GM21723 (cell line): ENCODE measurements at regions not wholly inside any gene's neighbourhood (a gene's known extent, or its start where the extent isn't known, plus 50 kb on each side); places are given as distances from the start of the nearest gene placed in this dataset.
"Not testable (repeated sequence)": the region's sequence is repeated elsewhere in the genome, so short reads cannot be mapped to it uniquely, and the experiment has no call there.

Experiments used
- ATAC-seq: cut with Tn5 transposase; IDR thresholded peaks from one replicate; pipeline ENCODE4 v1.9.1; 2021; ENCODE audit warnings: mild to moderate bottlenecking, moderate library complexity; ENCODE audit not compliant: unreplicated experiment

- no peak for ATAC-seq
These were observed 420.0 kb upstream of the CBLB start for GRCh38 chr3:106288781-106289180.

DNA sequence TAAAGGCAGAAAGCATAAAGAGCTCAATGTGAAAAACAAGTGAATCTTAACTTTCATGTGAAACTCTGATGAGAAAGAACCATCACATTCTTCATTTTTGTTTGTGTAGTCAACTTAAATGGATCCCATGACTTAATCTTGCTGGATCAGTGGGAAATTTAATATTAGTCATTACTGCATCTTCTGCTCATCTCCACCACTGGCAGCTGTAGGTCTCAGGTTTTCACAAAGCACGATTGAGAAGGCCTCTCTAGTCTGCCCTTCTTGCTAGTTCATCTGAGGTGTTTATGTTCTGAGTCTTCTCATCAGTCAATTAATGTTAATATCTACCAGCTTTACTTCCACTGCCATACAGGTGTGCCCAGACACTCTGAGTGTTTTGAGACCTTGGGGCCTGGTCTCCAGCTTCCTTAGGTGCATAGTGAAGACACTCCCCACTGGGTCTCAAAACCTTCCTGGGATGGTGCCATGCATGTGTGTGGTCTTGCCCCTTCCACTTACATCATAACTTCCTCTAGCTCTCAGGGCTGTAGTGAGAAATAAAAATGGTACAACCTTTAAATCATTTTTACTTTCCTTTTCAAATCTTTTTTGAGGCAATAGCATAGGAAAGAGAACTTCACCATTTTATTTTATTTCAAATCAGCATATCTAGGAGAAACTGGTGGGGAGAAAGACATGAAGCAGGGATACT is 421.6 kb upstream of the CBLB start:
- ATAC-seq = no peak

GRCh38 chr3:106293161-106293560 is 424.3 kb upstream of the CBLB start:
- no peak for ATAC-seq

GRCh38 chr3:106294121-106294520 is 425.3 kb upstream of the CBLB start:
- ATAC-seq = no peak

DNA sequence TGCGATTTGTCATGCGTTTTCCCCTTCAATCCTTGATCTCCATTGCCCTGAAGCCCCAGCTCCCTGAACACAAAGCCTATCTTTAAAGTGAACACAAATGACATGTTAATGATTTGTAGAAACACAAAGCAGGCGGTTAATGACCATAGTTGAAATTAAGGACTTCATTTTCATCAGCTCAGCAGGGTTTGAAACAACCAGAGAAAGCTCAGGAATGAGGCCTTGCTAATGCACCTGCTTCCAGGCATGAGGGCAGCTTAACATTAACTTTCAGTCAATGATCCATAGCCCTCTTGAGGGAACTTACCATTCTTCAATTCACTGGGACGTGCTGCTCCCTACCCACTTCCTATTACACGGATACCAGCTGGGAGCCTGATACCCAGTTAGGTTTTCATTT is 427.2 kb upstream of the CBLB start:
- ATAC-seq = no peak

DNA sequence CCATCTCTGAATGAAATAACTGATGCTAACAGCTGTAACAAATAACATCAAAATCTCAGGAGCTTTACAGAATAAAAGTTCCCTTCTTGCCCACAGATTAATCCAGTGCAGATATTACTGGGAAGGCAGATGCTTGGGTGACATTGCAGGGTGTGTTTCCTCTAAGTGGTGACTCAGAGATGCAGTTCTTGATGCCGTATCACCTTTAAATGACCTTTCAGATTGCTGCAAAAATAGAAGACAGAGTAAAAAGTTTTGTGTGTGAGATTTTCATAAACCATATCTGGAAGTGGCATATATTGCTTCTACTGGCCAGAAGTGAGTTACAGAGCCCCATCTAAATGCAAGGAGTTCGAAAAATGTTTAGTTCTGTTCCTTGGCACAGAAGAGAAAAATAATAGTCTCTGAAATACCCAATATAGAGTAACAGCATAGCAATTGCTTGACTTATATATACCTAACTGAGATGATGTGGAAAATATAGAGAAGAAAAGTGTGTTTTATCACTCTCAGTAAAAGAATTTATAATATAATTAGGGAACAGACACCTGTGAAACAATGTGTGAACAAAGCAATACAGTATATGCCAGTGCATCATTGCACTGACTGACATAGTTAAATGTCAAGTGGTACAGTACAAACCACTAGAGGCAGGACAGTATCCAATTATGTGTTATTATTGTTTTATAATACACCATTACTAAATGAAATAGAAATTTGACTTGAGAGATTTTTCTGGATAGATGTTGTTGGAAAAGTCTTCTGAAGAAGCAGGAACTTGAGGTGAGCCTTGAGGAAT is 430.7 kb upstream of the CBLB start:
- ATAC-seq = peak; percentile 66

GRCh38 chr3:106302451-106303221 is 433.8 kb upstream of the CBLB start:
- peak; percentile 90 for ATAC-seq

GRCh38 chr3:106303766-106304165 is 435.0 kb upstream of the CBLB start:
- ATAC-seq = no peak

DNA sequence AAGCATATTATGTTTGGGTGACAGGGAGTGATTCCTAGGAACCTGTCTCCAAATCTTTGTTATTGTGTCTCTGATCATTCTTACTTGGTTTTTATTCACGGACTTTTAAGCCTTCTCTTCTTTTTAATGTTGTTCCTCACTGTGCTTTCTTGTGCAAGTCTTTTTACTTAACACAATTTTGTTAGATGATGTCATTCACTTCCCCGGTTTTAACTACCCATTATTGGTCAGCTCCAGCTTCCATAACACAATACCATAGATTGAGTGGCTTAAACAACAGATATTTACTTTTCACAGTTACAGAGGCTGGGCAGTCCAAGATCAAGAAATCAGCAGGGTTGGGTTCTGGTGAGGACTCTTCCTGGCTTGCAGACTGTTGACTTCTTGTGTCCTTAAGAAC is 436.3 kb upstream of the CBLB start:
- ATAC-seq = no peak

- no peak for ATAC-seq
These were observed 437.1 kb upstream of the CBLB start for GRCh38 chr3:106305882-106306435.

GRCh38 chr3:106309274-106309673 is 440.5 kb upstream of the CBLB start:
- no peak for ATAC-seq

- not testable (repeated sequence) for ATAC-seq
These were observed 441.0 kb upstream of the CBLB start for GRCh38 chr3:106309798-106310197.

GRCh38 chr3:106317141-106318055 is 448.6 kb upstream of the CBLB start:
- ATAC-seq = no peak

GRCh38 chr3:106321438-106321837 is 452.6 kb upstream of the CBLB start:
- not testable (repeated sequence) for ATAC-seq

- ATAC-seq = no peak
These were observed 454.8 kb upstream of the CBLB start for GRCh38 chr3:106323586-106323985.

DNA sequence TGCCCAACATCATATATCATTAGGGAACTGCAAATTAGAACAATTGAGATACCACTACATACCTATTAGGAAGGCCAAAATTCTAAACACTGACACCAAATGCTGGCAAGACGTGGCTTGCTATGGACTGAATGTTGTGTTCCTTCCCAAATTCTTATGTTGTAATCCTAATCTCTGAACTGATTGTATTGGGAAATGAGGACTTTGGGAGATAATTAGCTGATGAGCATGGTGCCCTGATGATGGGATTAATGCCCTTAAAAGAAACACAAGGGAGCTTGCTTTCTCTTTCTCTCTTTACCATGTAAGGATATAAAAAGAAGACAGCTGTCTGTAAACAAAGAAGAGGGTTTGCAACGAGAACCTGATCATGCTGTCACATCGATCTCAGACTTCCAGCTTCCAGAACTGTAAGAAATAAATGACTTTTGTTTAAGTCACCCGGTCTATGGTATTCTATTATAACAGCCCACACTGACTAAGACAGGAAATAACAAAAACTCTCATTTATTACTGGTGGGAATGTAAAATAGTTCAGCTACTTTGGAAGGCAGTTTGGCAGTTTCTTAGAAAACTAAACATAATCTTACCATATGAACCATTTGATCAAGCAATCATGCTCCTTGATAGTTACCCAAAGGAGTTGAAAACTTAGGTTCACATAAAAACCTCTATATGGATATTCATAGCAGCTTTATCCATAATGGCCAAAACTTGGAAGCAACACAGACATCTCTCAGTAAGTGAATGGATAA is 458.3 kb upstream of the CBLB start:
- no peak for ATAC-seq

DNA sequence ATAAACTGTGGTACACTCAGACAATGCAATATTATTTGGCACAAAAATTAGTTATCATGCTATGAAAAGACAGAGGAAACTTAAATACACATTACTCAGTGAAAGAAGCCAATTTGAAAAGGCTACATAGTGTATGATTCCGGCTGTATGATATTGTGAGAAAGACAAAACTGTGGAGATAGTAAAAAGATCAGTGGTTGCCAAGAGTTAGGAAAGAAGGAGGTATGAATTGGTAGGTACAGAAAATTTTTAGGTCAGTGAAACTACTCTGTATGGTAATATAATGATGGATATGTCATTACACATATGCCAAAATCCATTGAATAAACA is 458.8 kb upstream of the CBLB start:
- ATAC-seq = no peak

DNA sequence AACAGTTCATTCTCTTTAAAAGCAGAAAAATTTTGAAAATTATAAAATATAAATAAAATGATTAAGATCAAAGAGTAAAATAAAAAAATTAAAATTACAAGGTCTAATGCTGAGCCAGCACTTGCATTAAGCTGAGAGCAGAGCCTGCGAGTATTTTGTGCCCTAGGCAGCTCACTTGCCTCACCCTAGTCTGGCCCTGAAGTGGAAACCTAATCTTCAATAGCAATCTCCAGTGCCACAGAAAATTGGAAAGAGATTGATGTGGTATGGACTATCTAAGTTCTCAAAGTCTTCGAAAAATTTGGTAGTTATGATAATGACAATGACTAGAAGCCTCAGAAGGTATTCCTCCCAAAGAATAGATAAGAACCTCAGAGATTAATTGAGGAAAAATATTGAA is 459.4 kb upstream of the CBLB start:
- no peak for ATAC-seq

DNA sequence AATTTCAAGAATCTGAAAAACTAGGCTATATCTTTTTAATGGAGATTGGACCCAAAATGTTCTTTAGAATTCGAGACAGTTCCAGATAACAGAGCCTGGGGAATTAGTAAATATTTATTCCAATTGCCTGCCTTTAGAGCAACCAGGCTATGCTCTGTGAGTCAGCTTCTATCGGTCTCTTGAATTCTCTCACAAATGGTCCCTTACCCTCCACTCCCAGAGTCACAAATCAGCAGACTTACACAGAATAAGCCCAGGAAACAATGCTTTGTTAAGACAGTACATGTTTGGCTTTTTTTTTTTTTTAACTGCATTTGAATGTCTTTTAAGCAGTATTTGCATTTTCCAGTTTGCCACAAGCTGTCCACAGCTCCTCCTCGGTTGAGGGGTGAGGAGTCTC is 460.7 kb upstream of the CBLB start:
- no peak for ATAC-seq

- ATAC-seq = no peak
These were observed 462.8 kb upstream of the CBLB start for GRCh38 chr3:106331636-106332035.
